Right lobe of liver (tissue), 6 donors: ENCODE measurements at regions not wholly inside any gene's neighbourhood (a gene's known extent, or its start where the extent isn't known, plus 50 kb on each side); places are given as distances from the start of the nearest gene placed in this dataset.
A peak's percentile ranks its signal among the peaks of the same experiment; 100 is the strongest.

ENCODE experiments used
- ATAC-seq, 4 donors: fragments of 200-7000 bp; cut with Tn5 transposase; one replicate each; pipeline ENCODE4 v1.9.1; 2020; ENCODE audit warnings: mild to moderate bottlenecking in 4 of 4, moderate library complexity in 4 of 4
- DNase-seq, 3 donors: peaks; one replicate each; pipeline ENCODE4 v3.0.0-alpha.2; 2020
- H3K27ac ChIP-seq, 3 donors: fragments of 200-600 bp; one replicate each; pipeline ENCODE4 v1.8.0; 2022
- H3K27me3 ChIP-seq, 2 donors: fragments of 200-600 bp; one replicate each; pipeline ENCODE4 v1.8.0; 2022
- H3K36me3 ChIP-seq, 4 donors: fragments of 200-600 bp; sonication (generic) in 1 of 4; one replicate each; pipeline versions ENCODE4 v1.5.1 to v1.8.0; 2017 to 2022; ENCODE audit warnings: control low read depth in 1 of 4
- H3K4me1 ChIP-seq, 4 donors: fragments of 200-600 bp; sonication (generic) in 1 of 4; one replicate each; pipeline versions ENCODE4 v1.5.1 to v1.8.0; 2017 to 2022; ENCODE audit warnings: control low read depth in 1 of 4
- H3K4me3 ChIP-seq, 3 donors: fragments of 200-600 bp; one replicate each; pipeline ENCODE4 v1.8.0; 2022
- H3K9me3 ChIP-seq, 4 donors: fragments of 200-600 bp; sonication (generic) in 1 of 4; one replicate each; pipeline versions ENCODE4 v1.5.1 to v1.8.0; 2017 to 2022; ENCODE audit warnings: control low read depth in 1 of 4
- CTCF ChIP-seq, 4 donors: fragments of 200-600 bp in 3 of 4; fragments of 450-650 bp in 1 of 4; IDR thresholded peaks; one replicate each; pipeline versions ENCODE4 v1.5.1 to v1.8.0; 2016 to 2022; ENCODE audit warnings: antibody characterized with exemption in 4 of 4, mild to moderate bottlenecking in 2 of 4
- POLR2A ChIP-seq: fragments of 450-650 bp; IDR thresholded peaks from one replicate; pipeline ENCODE4 v1.6.1; 2017; ENCODE audit warnings: antibody characterized with exemption, mild to moderate bottlenecking
- WGBS: methylation state at CpG from one replicate; pipeline ENCODE4 v1.1.6; 2018; ENCODE audit warnings: low coverage, low lambda C conversion rate; ENCODE audit not compliant: insufficient coverage; ENCODE audit errors: missing lambda C conversion rate; 5-methylcytosine and 5-hydroxymethylcytosine counted together
- intact Hi-C, 2 donors: fragments of 100-400 bp; cut with DNase I; formaldehyde crosslinking; loops; one replicate each; pipeline versions ENCODE4 v1.11.2 to v1.14.1; 2022
- donor health status: DM: no; HTN: yes; CAD: no.
- donor health status: DM: no; HTN: no; CAD: no.
- donor health status: DM: no; HTN: no; CAD: no.
- donor health status: DM: no; HTN: yes; CAD: no.
- donor health status: DM: no; HTN: yes; CAD: no.

- H3K9me3 ChIP-seq, result no peaks in the 10 kb centered on the region
- TF ChIP-seq POLR2A (no peak), CTCF (IDR thresholded peaks at IDR 0.05) (no peak)
- no peak for DNase-seq
- intact Hi-C loops, result no loop called here
- H3K36me3 ChIP-seq, result no peaks in the 10 kb centered on the region
- no peaks in the 10 kb centered on the region for H3K4me1 ChIP-seq
- ATAC-seq, result no peak
- H3K27ac ChIP-seq, result no peak overlapping the region
- WGBS, result 51% methylated on average over 5 of the region's 5 CpGs
- no peak overlapping the region for H3K4me3 ChIP-seq
- H3K27me3 ChIP-seq, result no peaks in the 10 kb centered on the region
Observed at GRCh38 chr15:93527374-93528050, 438.5 kb upstream of the RGMA start.

GRCh38 chr15:93524432-93524831 is 435.4 kb upstream of the RGMA start:
- no peak overlapping the region for H3K27ac ChIP-seq
- WGBS, result 49% methylated on average over 6 of the region's 6 CpGs
- no peak for TF ChIP-seq POLR2A
- no peak for TF ChIP-seq CTCF (IDR thresholded peaks at IDR 0.05)
- H3K36me3 ChIP-seq, result no peaks in the 10 kb centered on the region
- no peaks in the 10 kb centered on the region for H3K9me3 ChIP-seq
- DNase-seq (no peak), ATAC-seq (no peak)
- H3K4me1 ChIP-seq, result no peaks in the 10 kb centered on the region
- no peaks in the 10 kb centered on the region for H3K27me3 ChIP-seq
- intact Hi-C loops, result no loop called here
- H3K4me3 ChIP-seq, result no peak overlapping the region

GRCh38 chr15:93523481-93523880 is 434.5 kb upstream of the RGMA start:
- no peak for TF ChIP-seq POLR2A
- no peak for TF ChIP-seq CTCF (IDR thresholded peaks at IDR 0.05)
- no peaks in the 10 kb centered on the region for H3K4me1 ChIP-seq
- no peaks in the 10 kb centered on the region for H3K9me3 ChIP-seq
- no peaks in the 10 kb centered on the region for H3K27me3 ChIP-seq
- DNase-seq (no peak), ATAC-seq (no peak)
- no peak overlapping the region for H3K4me3 ChIP-seq
- intact Hi-C loops, result no loop called here
- H3K27ac ChIP-seq, result no peak overlapping the region
- no peaks in the 10 kb centered on the region for H3K36me3 ChIP-seq
- WGBS, result 25% methylated on average over 3 of the region's 7 CpGs

- Histone ChIP-seq H3K9me3 (no peaks in the 10 kb centered on the region), H3K4me1 (no peaks in the 10 kb centered on the region), H3K27ac (no peak overlapping the region), H3K27me3 (no peaks in the 10 kb centered on the region), H3K36me3 (no peaks in the 10 kb centered on the region), H3K4me3 (no peak overlapping the region)
- 45% methylated on average over 4 of the region's 4 CpGs for WGBS
- intact Hi-C loops, result no loop called here
- TF ChIP-seq POLR2A (no peak), CTCF (IDR thresholded peaks at IDR 0.05) (no peak)
- DNase-seq (no peak), ATAC-seq (peak in 1 of 4 donors; percentile 22)
Observed at GRCh38 chr15:93520206-93520605, 431.2 kb upstream of the RGMA start.

- intact Hi-C loops, result no loop called here
- Histone ChIP-seq H3K27ac (no peak overlapping the region), H3K36me3 (no peaks in the 10 kb centered on the region), H3K4me3 (no peak overlapping the region), H3K4me1 (no peaks in the 10 kb centered on the region), H3K9me3 (no peaks in the 10 kb centered on the region), H3K27me3 (no peaks in the 10 kb centered on the region)
- no peak for TF ChIP-seq POLR2A
- no peak for TF ChIP-seq CTCF (IDR thresholded peaks at IDR 0.05)
- ATAC-seq (no peak), DNase-seq (no peak)
- WGBS, result 59% methylated on average over 3 of the region's 3 CpGs
Observed at GRCh38 chr15:93519599-93519998, 430.6 kb upstream of the RGMA start.
